Fibroblast of lung (primary cell): ENCODE measurements at regions not wholly inside any gene's neighbourhood (a gene's known extent, or its start where the extent isn't known, plus 50 kb on each side); places are given as distances from the start of the nearest gene placed in this dataset.

Experiments used
- DNase-seq, 2 donors: peaks; one replicate each; pipeline versions ENCODE4 v3.0.0 to v3.0.0-alpha.2; 2010; ENCODE audit warnings: low read depth in 2 of 2
- H2AFZ ChIP-seq: 2 replicates; pipeline ENCODE4 v1.5.1; 2012; ENCODE audit warnings: low read length, control low read depth, inconsistent platforms
- H3K27ac ChIP-seq: 2 replicates; pipeline ENCODE4 v1.5.1; 2011; ENCODE audit warnings: low read length, control low read depth; ENCODE audit not compliant: insufficient read depth
- H3K27me3 ChIP-seq: 2 replicates; pipeline ENCODE4 v1.5.1; 2011; ENCODE audit warnings: mild to moderate bottlenecking, low read length; ENCODE audit not compliant: control insufficient read depth, insufficient read depth
- H3K36me3 ChIP-seq: 2 replicates; pipeline ENCODE4 v1.5.1; 2011; ENCODE audit warnings: low read length; ENCODE audit not compliant: control insufficient read depth, insufficient read depth
- H3K4me1 ChIP-seq: 2 replicates; pipeline ENCODE4 v1.5.1; 2011; ENCODE audit warnings: low read length; ENCODE audit not compliant: control insufficient read depth, insufficient read depth; ENCODE audit errors: extremely low read depth
- H3K4me2 ChIP-seq: 2 replicates; pipeline ENCODE4 v1.5.1; 2011; ENCODE audit warnings: low read length, control low read depth; ENCODE audit not compliant: insufficient read depth; ENCODE audit errors: extremely low read depth
- H3K4me3 ChIP-seq, 4 experiments: fragments of 200-600 bp in 1 of 4; sonication (generic) in 1 of 4; replicated peaks in 1 of 4; 2 replicates each; pipeline ENCODE4 v1.5.1; 2011 to 2016; ENCODE audit warnings: low read length in 4 of 4, low read depth in 3 of 4, mild to moderate bottlenecking in 3 of 4, control low read depth in 2 of 4, inconsistent platforms in 1 of 4, mixed read lengths in 1 of 4; ENCODE audit not compliant: insufficient read depth in 1 of 4; ENCODE audit errors: control extremely low read depth in 1 of 4
- H3K79me2 ChIP-seq: 2 replicates; pipeline ENCODE4 v1.5.1; 2012; ENCODE audit warnings: mild to moderate bottlenecking, low read length, inconsistent platforms; ENCODE audit not compliant: control insufficient read depth, insufficient read depth
- H3K9ac ChIP-seq: 2 replicates; pipeline ENCODE4 v1.5.1; 2011; ENCODE audit warnings: mild to moderate bottlenecking, low read length, control low read depth; ENCODE audit not compliant: insufficient read depth
- H3K9me3 ChIP-seq: 2 replicates; pipeline ENCODE4 v1.5.1; 2012; ENCODE audit warnings: low read depth, low read length; ENCODE audit not compliant: control insufficient read depth, insufficient read depth
- H4K20me1 ChIP-seq: 2 replicates; pipeline ENCODE4 v1.5.1; 2011; ENCODE audit warnings: low read length; ENCODE audit not compliant: control insufficient read depth, insufficient read depth; ENCODE audit errors: extremely low read depth
- CTCF ChIP-seq, 2 donors: IDR thresholded peaks in 1 of 2; conservative IDR thresholded peaks in 1 of 2; 1 replicate in 1 of 2; 2 replicates in 1 of 2; pipeline ENCODE4 v1.5.1; 2011 to 2012; ENCODE audit warnings: low read length in 2 of 2, control low read depth in 1 of 2, inconsistent platforms in 1 of 2, low read depth in 1 of 2, mild to moderate bottlenecking in 1 of 2
- EZH2 ChIP-seq: IDR thresholded peaks from 2 replicates; pipeline ENCODE4 v1.5.1; 2012; ENCODE audit warnings: low read length, control low read depth, mild to moderate bottlenecking; ENCODE audit errors: missing control alignments

GRCh38 chr4:154958621-154959358 lies 177.7 kb downstream of the RBM46 start:
- H4K20me1 ChIP-seq: no peaks in the 10 kb centered on the region
- H3K27me3 ChIP-seq: no peaks in the 10 kb centered on the region
- no peak overlapping the region for H3K4me2 ChIP-seq
- H3K9me3 ChIP-seq: no peaks in the 10 kb centered on the region
- no peak overlapping the region for H2AFZ ChIP-seq
- no peak for TF ChIP-seq EZH2
- TF ChIP-seq CTCF (conservative IDR thresholded peaks at IDR 0.05 in 1 of 2, IDR thresholded peaks at IDR 0.05 in 1 of 2; ENCODE audit: low read depth in 1 of 2, low read length in 2 of 2): no peak
- H3K36me3 ChIP-seq: no peaks in the 10 kb centered on the region
- H3K4me1 ChIP-seq: no peaks in the 10 kb centered on the region
- no peak overlapping the region for H3K9ac ChIP-seq
- no peak overlapping the region for H3K4me3 ChIP-seq
- H3K79me2 ChIP-seq: no peaks in the 10 kb centered on the region
- H3K27ac ChIP-seq: no peak overlapping the region
- DNase-seq: peak; percentile 1 to 27

- Histone ChIP-seq H3K4me3 (no peak overlapping the region), H4K20me1 (no peaks in the 10 kb centered on the region), H3K79me2 (no peaks in the 10 kb centered on the region), H2AFZ (no peak overlapping the region), H3K4me2 (no peak overlapping the region), H3K9me3 (no peaks in the 10 kb centered on the region), H3K36me3 (no peaks in the 10 kb centered on the region), H3K9ac (no peak overlapping the region), H3K27me3 (no peaks in the 10 kb centered on the region), H3K27ac (no peak overlapping the region), H3K4me1 (no peaks in the 10 kb centered on the region)
- TF ChIP-seq CTCF (conservative IDR thresholded peaks at IDR 0.05 in 1 of 2, IDR thresholded peaks at IDR 0.05 in 1 of 2; ENCODE audit: low read depth in 1 of 2, low read length in 2 of 2): no peak
- TF ChIP-seq EZH2: no peak
- DNase-seq: no peak
Measured at GRCh38 chr4:154959756-154960155, 178.7 kb downstream of the RBM46 start.

GRCh38 chr4:154960476-154960875 lies 179.4 kb downstream of the RBM46 start:
- no peaks in the 10 kb centered on the region for H3K36me3 ChIP-seq
- no peaks in the 10 kb centered on the region for H3K4me1 ChIP-seq
- no peak for DNase-seq
- TF ChIP-seq CTCF (conservative IDR thresholded peaks at IDR 0.05 in 1 of 2, IDR thresholded peaks at IDR 0.05 in 1 of 2; ENCODE audit: low read depth in 1 of 2, low read length in 2 of 2) (no peak), EZH2 (no peak)
- no peaks in the 10 kb centered on the region for H4K20me1 ChIP-seq
- H3K79me2 ChIP-seq: no peaks in the 10 kb centered on the region
- H3K9me3 ChIP-seq: no peaks in the 10 kb centered on the region
- H3K9ac ChIP-seq: no peak overlapping the region
- no peak overlapping the region for H3K27ac ChIP-seq
- H3K4me2 ChIP-seq: no peak overlapping the region
- H3K4me3 ChIP-seq: no peak overlapping the region
- no peak overlapping the region for H2AFZ ChIP-seq
- no peaks in the 10 kb centered on the region for H3K27me3 ChIP-seq
